Natural killer cell treated with Interleukin-12 subunit alpha and Interleukin-12 subunit beta and Interleukin-15 and Interleukin-18, amount 100 ng/mL, for 72 hours (primary cell): ENCODE measurements at regions not wholly inside any gene's neighbourhood (a gene's known extent, or its start where the extent isn't known, plus 50 kb on each side); places are given as distances from the start of the nearest gene placed in this dataset.
"Not testable (repeated sequence)": the region's sequence is repeated elsewhere in the genome, so short reads cannot be mapped to it uniquely, and the experiment has no call there.

Experiments used
- ATAC-seq, 2 donors: fragments of 150-1000 bp; cut with Tn5 transposase in 1 of 2; sonication (Bioruptor Pico), chemical (Tn5 transposase) in 1 of 2; 2 replicates each; pipeline ENCODE4 v1.10.0; 2021
- DNase-seq: peaks from one replicate; pipeline ENCODE4 v3.0.0; 2022; ENCODE audit warnings: low spot score
- H3K27ac Mint-ChIP-seq, 2 donors: 1 replicate in 1 of 2; 2 replicates in 1 of 2; pipeline ENCODE4 v1.8.0; 2022; ENCODE audit warnings: mixed read lengths in 2 of 2, mild to moderate bottlenecking in 1 of 2, moderate library complexity in 1 of 2
- H3K27me3 Mint-ChIP-seq, 2 donors: 1 replicate in 1 of 2; 2 replicates in 1 of 2; pipeline ENCODE4 v1.8.0; 2022; ENCODE audit warnings: mixed read lengths in 2 of 2
- H3K36me3 Mint-ChIP-seq: one replicate; pipeline ENCODE4 v1.8.0; 2022; ENCODE audit warnings: mixed read lengths
- H3K4me1 Mint-ChIP-seq, 2 donors: 1 replicate in 1 of 2; 2 replicates in 1 of 2; pipeline ENCODE4 v1.8.0; 2022; ENCODE audit warnings: low read depth in 2 of 2, mixed read lengths in 2 of 2, mild to moderate bottlenecking in 1 of 2
- H3K4me3 Mint-ChIP-seq: one replicate; pipeline ENCODE4 v1.8.0; 2022; ENCODE audit warnings: mixed read lengths
- H3K9me3 Mint-ChIP-seq: 2 replicates; pipeline ENCODE4 v1.8.0; 2022; ENCODE audit warnings: mixed read lengths

DNA sequence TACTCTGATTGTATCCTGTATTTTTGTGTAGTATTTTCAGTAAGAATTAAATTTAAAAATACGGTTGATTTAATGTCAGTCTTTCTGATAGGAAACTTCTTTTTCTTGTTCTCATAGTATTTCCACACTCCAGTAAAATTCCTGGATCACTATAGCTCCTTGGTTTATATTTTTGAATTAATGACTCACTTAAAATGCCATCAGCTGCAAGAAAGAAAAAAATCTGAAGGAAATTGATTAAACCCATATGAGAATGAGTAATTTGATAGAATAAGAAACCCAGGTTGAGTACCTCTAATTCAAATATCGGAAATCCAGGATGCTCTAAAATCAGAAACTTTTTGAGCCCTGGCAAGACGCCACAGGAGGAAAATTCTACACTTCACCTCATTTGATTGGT is 186.8 kb upstream of the RND3 start:
- H3K36me3 Mint-ChIP-seq, result no peaks in the 10 kb centered on the region
- no peaks in the 10 kb centered on the region for H3K27me3 Mint-ChIP-seq
- no peak for ATAC-seq
- no peak overlapping the region for H3K4me3 Mint-ChIP-seq
- H3K4me1 Mint-ChIP-seq, result no peaks in the 10 kb centered on the region
- peaks cover 7% of the 10 kb centered on the region for H3K9me3 Mint-ChIP-seq
- no peak for DNase-seq
- H3K27ac Mint-ChIP-seq, result no peak overlapping the region

DNA sequence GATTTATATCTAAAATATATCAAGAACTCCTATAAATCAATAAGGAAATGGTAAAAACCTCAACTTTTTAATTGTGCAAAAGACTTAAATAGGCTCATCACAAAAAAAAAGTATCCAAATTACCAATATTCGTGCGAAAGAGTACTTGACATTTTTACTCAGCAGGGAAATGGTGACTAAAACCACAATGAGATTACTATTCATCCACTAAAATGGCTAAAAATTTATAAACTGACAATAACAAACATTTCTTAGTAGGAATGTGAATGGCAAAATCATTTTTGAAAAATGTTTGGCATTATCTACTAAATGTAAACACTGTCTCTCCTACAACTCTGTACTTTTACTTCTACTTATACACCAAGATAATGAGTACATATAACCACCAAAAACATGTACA is 184.8 kb upstream of the RND3 start:
- H3K4me1 Mint-ChIP-seq, result no peaks in the 10 kb centered on the region
- ATAC-seq (no peak), DNase-seq (no peak)
- no peak overlapping the region for H3K27ac Mint-ChIP-seq
- no peaks in the 10 kb centered on the region for H3K27me3 Mint-ChIP-seq
- peaks cover 4% of the 10 kb centered on the region for H3K36me3 Mint-ChIP-seq
- peaks cover 8% of the 10 kb centered on the region for H3K9me3 Mint-ChIP-seq
- H3K4me3 Mint-ChIP-seq, result no peak overlapping the region

DNA sequence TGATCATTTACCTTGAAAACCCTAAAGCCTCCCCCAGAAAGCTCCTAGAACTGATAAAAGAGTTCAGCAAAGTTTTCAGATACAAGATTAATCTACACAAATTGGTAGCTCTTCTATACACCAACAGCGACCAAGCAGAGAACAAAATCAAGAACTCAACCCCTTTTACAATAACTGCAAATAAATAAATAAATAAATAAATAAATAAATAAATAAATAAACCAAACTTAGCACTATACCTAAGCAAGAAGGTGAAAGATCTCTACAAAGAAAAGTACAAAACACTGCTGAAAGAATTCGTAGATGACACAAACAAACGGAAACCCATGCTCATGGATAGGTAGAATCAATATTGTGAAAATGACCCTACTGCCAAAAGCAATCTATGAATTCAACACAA is 182.0 kb upstream of the RND3 start:
- Mint-ChIP-seq H3K4me3 (no peak overlapping the region), H3K4me1 (no peaks in the 10 kb centered on the region), H3K9me3 (peaks cover 7% of the 10 kb centered on the region), H3K27me3 (no peaks in the 10 kb centered on the region), H3K36me3 (peaks cover 4% of the 10 kb centered on the region), H3K27ac (no peak overlapping the region)
- ATAC-seq (no peak), DNase-seq (no peak)

DNA sequence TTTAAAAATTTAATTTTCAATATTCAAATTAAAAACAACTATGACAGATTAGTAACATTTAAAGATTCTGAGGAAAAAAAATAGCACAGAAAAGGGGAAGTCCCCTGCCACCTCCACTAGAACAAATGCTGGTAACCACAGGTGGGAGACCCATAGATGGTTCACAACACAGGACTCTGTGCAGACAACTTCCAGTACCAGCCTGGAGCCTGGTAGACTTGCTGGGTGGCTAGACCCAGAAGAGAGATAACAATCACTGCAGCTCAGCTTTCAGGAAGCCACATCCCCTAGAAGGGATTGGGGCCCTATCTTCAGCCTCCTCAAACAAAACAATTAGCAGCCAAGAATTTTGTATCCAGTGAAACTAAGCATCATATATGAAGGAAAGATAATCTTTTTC is 179.6 kb upstream of the RND3 start:
- DNase-seq, H3K27me3 Mint-ChIP-seq, H3K27ac Mint-ChIP-seq, H3K4me1 Mint-ChIP-seq, H3K36me3 Mint-ChIP-seq, ATAC-seq, H3K9me3 Mint-ChIP-seq, H3K4me3 Mint-ChIP-seq: not testable (repeated sequence)

DNA sequence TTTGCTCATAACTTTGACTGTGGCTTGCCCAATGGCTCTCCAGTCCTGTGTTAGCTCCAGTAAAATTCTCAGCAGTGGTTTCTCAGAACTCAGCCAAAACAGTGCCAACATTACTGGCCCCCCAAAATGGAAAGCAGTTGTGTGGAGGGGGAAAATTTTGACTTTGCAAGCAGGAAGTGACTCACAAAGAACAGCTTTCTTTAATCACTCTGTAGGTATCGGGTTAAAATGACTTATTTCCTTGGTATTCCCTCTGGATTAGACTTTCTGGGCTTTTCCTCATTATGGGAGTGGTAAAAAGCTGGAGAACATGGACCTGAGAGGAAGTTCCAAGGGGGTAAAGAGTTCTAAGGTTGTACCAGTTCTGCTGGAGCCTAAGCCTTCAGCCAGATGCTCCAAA is 175.7 kb upstream of the RND3 start:
- ATAC-seq (no peak), DNase-seq (no peak)
- H3K4me3 Mint-ChIP-seq, result no peak overlapping the region
- H3K36me3 Mint-ChIP-seq, result peaks cover 15% of the 10 kb centered on the region
- no peaks in the 10 kb centered on the region for H3K4me1 Mint-ChIP-seq
- H3K9me3 Mint-ChIP-seq, result peaks cover 14% of the 10 kb centered on the region
- H3K27me3 Mint-ChIP-seq, result no peaks in the 10 kb centered on the region
- no peak overlapping the region for H3K27ac Mint-ChIP-seq

DNA sequence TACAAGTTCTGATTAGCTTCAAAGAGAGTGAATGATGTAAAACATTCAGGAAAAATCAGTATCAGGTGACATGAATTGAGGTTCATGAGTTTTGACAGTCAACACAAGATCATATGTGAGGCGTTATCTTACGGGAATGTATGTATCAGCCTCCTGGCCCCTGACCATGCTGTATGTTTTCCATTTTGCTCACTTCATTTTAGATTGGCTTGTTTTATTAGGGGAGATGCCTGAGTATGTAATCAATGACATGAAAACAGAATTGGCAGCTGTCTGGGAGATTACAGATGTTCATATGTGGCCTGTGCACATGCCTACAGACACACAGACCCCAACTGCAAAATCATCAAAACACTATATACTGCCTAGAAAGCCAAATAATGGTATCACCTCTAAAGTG is 168.5 kb upstream of the RND3 start:
- peaks cover 8% of the 10 kb centered on the region for H3K36me3 Mint-ChIP-seq
- peaks cover 11% of the 10 kb centered on the region for H3K9me3 Mint-ChIP-seq
- no peak overlapping the region for H3K27ac Mint-ChIP-seq
- no peak overlapping the region for H3K4me3 Mint-ChIP-seq
- H3K27me3 Mint-ChIP-seq, result no peaks in the 10 kb centered on the region
- H3K4me1 Mint-ChIP-seq, result no peaks in the 10 kb centered on the region
- no peak for DNase-seq
- no peak for ATAC-seq

DNA sequence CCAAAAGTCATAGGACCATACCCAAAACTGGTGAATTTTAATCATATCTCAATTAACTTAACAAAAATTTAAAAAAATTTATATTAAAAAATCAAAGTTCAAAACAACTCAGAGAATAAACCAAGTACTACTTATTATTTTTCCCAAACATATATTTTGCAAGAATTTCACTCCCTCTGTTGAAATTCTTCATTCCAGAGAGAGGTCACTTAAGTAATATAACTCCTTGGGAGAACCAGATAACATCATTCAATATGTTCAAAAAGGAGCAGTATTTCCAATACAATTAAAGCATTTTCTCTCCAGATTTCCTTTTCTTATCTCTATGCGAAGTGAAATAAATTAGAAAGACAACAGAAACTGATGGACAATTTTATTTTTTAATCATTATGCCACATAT is 165.9 kb upstream of the RND3 start:
- Mint-ChIP-seq H3K9me3 (peaks cover 11% of the 10 kb centered on the region), H3K36me3 (peaks cover 2% of the 10 kb centered on the region), H3K4me3 (no peak overlapping the region), H3K27ac (no peak overlapping the region), H3K4me1 (no peaks in the 10 kb centered on the region), H3K27me3 (no peaks in the 10 kb centered on the region)
- DNase-seq (no peak), ATAC-seq (no peak)

DNA sequence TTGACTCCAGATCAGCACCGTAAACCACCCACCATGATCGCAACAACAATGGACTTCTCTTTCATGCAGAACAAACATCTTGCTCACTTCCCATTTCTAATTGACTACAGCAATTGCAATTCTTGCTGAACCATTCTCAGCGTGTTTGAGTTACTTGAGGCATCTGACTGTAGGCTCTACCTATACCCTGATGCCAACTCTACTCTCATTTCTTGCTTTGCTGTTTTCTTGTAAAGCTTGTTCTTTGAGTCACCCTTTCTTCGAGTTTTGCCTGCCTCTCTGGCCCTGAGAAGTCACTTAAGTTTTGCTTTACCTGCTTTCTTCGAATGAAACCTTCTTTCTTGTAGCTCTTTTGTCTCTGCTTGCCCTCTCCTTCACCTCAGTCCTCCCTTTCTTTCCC is 160.5 kb upstream of the RND3 start:
- H3K4me1 Mint-ChIP-seq, result no peaks in the 10 kb centered on the region
- H3K9me3 Mint-ChIP-seq, result peaks cover 15% of the 10 kb centered on the region
- ATAC-seq, result no peak
- DNase-seq, result no peak
- H3K27me3 Mint-ChIP-seq, result no peaks in the 10 kb centered on the region
- no peak overlapping the region for H3K27ac Mint-ChIP-seq
- no peak overlapping the region for H3K4me3 Mint-ChIP-seq
- no peaks in the 10 kb centered on the region for H3K36me3 Mint-ChIP-seq

DNA sequence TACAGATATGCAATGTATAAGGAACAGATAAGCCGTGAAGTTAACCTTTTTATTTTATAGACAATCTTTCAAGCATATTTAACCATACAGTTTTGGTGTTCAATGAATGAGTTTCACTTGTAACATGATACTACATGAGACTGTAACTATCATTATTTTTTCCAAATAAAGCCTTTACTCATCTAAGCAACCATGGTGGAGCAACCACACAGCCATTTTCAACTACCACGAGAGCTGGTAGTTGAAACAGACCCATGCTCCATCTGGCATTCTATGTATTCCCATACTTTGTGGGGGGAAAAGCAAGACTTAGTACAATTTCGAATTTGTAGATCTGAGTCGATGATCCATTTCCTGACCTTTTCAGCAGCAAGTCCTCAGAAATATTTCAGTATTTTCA is 159.3 kb upstream of the RND3 start:
- Mint-ChIP-seq H3K4me3 (no peak overlapping the region), H3K9me3 (peaks cover 15% of the 10 kb centered on the region), H3K27ac (no peak overlapping the region), H3K27me3 (no peaks in the 10 kb centered on the region), H3K4me1 (no peaks in the 10 kb centered on the region), H3K36me3 (no peaks in the 10 kb centered on the region)
- DNase-seq (no peak), ATAC-seq (no peak)

DNA sequence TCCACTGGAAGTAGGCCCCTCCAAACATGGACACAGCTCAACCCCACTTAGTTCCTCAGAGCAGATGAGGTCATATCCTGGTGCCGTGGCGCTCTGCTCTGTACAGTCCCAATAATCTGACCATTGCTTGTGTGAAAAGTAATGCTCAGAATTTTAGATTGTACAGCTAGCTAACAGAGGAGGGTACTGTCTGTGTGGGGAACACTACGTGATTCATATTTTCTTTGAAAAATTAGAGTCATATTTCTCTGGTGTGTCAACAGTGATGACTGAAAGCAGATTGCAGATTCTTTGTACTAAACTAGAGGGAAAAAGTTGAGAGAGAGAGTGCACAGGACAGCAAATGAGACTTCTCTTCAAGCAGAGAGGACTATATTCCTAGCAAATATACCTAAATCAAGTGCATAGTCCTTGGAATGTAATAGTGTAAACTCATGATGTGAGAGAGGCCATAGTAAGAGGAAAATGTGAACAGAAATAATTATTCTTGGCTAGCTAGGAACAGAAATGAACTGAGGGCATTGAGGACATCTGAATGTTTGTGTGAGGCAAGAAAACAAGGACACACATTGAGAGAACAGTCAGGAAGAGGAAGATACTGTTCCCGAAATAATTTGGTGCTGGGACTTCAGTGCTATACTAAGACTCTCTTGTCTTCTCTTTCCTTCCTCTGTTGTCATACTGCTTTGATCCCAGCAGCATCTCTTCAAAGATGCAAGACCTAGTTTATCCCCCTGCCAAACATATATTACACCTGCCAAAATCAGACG is 157.0 kb upstream of the RND3 start:
- no peak overlapping the region for H3K27ac Mint-ChIP-seq
- H3K27me3 Mint-ChIP-seq, result no peaks in the 10 kb centered on the region
- DNase-seq (no peak), ATAC-seq (no peak)
- no peaks in the 10 kb centered on the region for H3K36me3 Mint-ChIP-seq
- H3K4me1 Mint-ChIP-seq, result no peaks in the 10 kb centered on the region
- no peak overlapping the region for H3K4me3 Mint-ChIP-seq
- H3K9me3 Mint-ChIP-seq, result peaks cover 15% of the 10 kb centered on the region

DNA sequence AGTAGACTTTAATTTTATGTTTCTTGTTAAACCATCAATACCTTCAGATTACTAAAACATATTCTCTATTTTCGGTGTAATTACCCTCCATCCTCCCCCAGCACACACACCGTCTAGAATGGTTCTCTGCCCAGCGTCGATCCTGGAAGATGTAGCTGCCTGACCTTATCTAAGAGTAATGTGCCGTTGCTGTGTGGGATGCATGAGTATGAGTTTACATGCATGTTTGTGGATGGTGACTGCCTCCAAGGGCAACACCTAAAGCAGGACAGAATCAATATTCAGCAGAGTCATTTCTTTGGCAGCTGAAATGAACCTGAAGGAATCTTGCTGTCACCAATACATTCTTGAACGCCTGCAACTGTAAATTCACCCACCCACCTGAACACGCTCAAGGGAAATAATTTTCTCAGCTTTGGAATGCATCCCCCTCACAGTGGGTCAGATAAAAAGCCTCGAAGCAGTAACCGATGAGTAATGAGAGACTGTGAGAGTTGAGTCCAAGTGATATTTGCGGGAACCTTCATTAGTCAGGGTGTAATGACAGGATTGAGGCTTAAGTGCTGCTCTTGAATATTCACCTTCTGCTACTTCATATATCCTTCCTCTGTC is 155.8 kb upstream of the RND3 start:
- DNase-seq, result no peak
- no peaks in the 10 kb centered on the region for H3K27me3 Mint-ChIP-seq
- no peak for ATAC-seq
- H3K4me1 Mint-ChIP-seq, result no peaks in the 10 kb centered on the region
- no peak overlapping the region for H3K27ac Mint-ChIP-seq
- H3K9me3 Mint-ChIP-seq, result peaks cover 10% of the 10 kb centered on the region
- H3K4me3 Mint-ChIP-seq, result no peak overlapping the region
- no peaks in the 10 kb centered on the region for H3K36me3 Mint-ChIP-seq

DNA sequence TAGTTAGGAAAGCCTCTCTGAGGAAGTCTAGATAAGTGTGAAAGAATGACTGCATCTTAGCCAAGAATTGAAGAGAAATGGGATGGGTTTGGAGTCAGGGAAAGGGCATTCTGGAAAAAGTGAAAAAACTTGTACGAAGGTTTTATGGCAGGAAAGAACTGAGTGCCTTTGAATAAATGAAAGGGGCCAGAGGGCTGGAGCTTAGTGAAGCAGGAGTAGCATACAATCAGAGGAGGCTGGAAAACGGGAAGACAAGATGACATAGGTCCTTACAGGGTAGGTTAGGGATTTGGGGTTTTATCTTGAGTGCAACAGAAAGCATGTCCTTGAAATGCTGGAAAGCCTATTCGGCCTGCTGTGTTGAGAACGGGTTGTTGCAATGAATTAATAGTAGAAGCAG is 152.6 kb upstream of the RND3 start:
- no peaks in the 10 kb centered on the region for H3K4me1 Mint-ChIP-seq
- peaks cover 12% of the 10 kb centered on the region for H3K9me3 Mint-ChIP-seq
- ATAC-seq, result no peak
- H3K27ac Mint-ChIP-seq, result no peak overlapping the region
- no peak overlapping the region for H3K4me3 Mint-ChIP-seq
- no peak for DNase-seq
- H3K27me3 Mint-ChIP-seq, result no peaks in the 10 kb centered on the region
- H3K36me3 Mint-ChIP-seq, result no peaks in the 10 kb centered on the region

DNA sequence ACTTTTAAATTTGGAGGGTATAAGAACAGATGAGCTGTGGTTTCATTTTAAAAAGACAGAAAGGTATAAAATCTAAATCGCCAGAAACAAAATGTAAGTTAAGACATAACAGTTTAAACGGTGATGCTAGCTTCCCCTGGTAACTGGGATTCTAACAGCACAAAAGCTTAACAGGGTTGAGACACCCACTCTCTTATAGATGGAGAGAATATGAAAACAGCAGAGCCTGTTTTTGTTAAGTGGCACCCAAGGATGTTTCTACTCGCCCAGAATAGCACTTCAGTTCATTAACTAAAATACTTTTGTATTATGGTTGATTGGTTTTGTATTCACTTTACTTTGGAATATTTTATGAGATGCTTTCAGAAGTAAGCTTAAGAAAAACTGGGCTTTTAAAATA is 151.9 kb upstream of the RND3 start:
- Mint-ChIP-seq H3K4me1 (no peaks in the 10 kb centered on the region), H3K27ac (no peak overlapping the region), H3K36me3 (no peaks in the 10 kb centered on the region), H3K27me3 (no peaks in the 10 kb centered on the region), H3K4me3 (no peak overlapping the region), H3K9me3 (peaks cover 7% of the 10 kb centered on the region)
- ATAC-seq (no peak), DNase-seq (no peak)

DNA sequence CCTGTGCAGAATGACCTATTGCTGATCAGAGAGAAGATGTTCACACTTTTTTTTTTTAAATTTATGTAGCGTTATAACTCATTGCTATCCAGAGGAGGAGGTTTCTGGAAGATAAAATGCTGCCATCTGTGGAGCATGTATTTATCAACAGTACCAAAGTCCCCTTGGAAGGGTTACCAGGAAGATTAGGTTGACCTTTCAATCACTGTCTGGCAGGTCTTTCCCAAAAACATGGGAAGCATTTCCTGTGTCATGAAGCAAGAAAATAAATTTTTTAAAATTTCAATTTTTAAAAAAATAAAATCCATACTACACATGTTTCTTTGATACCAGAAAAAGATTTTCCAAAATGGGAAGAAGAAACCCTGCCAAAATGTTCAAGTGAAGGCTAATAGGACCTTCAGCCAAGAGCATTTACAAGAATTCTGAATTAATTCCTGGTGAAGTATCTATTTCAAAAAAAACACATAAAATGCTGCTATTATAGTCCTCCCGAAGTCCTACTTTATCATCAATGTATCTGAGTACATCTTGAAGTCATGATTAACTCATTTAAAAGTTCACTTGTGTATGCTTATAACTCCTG is 143.9 kb upstream of the RND3 start:
- H3K27me3 Mint-ChIP-seq, result no peaks in the 10 kb centered on the region
- DNase-seq (no peak), ATAC-seq (no peak)
- H3K36me3 Mint-ChIP-seq, result no peaks in the 10 kb centered on the region
- H3K27ac Mint-ChIP-seq, result no peak overlapping the region
- H3K4me1 Mint-ChIP-seq, result no peaks in the 10 kb centered on the region
- H3K9me3 Mint-ChIP-seq, result peaks cover 4% of the 10 kb centered on the region
- no peak overlapping the region for H3K4me3 Mint-ChIP-seq
